HG02885 (cell line): ENCODE measurements at regions not wholly inside any gene's neighbourhood (a gene's known extent, or its start where the extent isn't known, plus 50 kb on each side); places are given as distances from the start of the nearest gene placed in this dataset.

Source experiments
- ATAC-seq: cut with Tn5 transposase; IDR thresholded peaks from one replicate; pipeline ENCODE4 v1.9.1; 2021; ENCODE audit warnings: mild to moderate bottlenecking; ENCODE audit not compliant: unreplicated experiment, poor library complexity

DNA sequence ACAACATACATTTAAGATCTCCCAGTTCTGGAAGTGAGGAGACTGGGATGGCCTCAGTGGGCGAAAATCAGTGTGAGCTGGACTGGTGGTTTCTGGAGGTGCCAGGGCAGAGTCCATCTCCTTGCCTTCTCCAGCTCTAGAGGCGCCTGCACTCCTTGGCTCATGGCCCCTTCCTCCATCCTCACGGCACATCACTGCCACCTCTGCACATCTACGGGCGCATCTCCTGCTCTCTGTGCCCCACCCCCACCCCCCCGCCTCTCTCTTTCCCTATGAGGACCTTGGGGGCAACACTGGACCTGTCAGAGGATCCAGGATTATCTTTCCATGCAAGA lies 62.8 kb upstream of the DIO3 start:
- ATAC-seq: no peak

- no peak for ATAC-seq
Observed at GRCh38 chr14:101499080-101499479, 62.2 kb upstream of the DIO3 start.

DNA sequence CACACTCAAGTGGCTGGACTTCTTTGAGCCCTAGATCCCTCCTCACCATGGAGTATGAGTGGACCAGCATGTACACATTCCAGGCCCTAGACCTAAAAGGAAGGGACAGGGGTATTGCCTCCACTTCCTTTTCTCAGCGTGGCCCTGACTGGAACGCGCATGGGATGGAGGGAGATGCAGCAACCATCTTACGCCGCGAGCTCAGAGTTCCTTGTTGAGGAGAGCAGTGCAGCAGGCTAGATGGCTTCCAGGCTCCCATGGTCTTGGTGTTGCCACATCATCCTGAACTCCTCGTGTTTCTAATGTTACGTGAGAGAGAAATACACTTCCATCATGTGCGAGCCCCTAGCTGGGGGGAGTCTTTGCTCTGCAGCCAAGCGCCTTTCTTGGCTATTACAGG lies 61.8 kb upstream of the DIO3 start:
- no peak for ATAC-seq

DNA sequence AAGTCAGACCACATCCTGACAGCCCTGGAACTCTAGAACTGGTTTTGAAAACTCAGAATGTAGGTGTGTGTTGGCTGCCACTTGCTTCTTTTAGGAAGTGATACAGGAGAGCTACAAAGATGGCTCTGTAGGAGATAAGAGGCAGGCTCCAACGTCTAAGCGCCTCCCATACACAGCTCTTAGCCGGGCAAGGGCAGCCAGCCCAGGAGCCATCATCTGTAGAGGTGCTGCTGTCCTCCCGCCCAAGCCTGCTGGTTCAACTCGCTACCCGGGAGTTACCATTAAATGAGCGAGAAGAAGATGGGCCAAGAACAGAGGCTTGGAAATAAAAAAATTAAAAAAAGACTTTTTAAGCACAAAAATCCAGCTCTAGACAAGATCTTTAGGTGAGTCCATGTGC lies 61.2 kb upstream of the DIO3 start:
- no peak for ATAC-seq

DNA sequence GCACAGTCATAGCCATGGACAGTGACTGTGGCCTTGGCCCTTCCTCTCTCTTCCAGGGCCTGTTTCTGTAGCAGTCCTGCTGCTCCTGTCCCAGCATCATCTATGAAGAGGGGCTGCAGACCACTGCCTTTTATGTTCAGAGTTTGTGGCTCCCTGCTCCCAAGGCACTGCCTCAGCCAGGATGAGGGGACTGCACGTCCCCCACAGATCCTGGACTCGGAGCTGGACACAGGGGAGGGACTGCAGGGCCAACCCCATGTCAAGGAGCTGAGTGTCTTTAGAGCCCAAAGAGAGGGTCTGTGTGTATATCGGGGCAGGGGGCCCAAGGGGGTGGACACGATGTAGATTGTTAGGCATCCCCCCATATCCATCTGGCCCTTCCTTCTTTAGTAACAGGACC lies 60.6 kb upstream of the DIO3 start:
- no peak for ATAC-seq

GRCh38 chr14:101501341-101501740 lies 60.0 kb upstream of the DIO3 start:
- ATAC-seq: no peak

DNA sequence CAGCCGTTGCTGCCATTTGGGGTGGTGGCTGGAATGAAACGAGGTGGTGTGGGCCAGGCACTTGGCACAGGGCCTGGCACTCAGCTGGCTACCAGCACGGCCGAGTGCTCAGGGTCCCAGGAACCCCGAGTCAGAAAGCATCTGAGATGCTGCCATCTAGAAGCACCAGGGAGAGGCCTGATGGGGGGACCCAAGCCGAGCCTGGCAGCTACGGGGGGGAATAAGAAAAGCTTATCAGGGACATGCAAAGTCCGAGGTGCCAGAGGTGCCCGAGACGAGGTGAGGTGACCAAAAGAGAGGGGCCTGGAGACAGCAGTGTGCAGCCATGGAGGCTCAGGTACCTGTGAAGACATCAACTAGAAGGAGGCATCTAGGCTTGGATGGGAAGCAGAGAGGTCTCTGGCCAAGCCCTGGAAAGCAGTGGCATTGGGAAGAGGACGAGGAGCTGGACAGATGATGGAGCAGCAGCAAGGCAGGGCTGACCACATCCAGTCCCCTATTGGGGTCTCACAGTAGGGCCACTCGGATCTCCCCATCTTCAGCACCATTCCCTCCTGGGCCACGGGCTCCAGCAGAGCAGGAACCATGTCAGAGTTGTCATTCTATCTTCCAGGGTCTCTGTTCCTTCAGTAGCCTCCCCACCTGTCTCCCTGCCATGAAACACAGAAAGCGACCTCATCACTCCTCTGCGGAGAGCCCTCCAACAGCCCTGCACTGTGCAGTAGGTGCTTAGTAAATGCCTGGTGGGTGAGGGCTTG lies 59.3 kb upstream of the DIO3 start:
- ATAC-seq: no peak

GRCh38 chr14:101502761-101503392 lies 58.4 kb upstream of the DIO3 start:
- no peak for ATAC-seq

DNA sequence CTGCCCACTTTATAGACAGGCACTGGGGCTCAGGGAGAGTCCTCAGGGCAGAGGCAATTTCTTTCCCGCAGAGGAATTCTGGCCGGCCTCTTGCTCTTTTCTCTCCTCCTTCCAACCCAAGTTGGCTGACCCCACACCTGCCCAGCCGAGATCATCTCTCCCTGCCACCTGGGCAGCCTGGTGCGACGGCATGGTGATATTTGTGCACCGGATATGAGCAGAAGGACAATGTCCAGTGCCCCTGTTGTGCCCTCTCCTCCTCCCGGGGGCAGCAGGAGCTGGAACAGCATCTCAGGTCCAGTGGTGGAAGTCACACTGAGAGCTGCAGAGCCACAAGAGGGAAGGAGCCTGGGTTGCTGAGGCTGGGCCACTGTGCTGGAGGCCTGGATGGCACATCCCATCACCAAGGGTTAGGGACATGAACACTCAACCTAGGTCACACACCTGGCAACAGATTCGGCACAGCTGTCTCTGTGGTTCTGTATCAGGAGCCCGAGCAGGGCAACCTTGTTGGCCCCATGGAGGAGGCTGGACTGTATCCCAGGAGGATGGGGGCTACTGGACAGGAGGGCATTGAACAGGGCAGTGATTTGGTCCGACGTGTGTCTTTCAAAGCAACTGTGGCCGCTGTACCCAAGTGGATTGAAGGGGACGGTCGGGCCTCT lies 57.7 kb upstream of the DIO3 start:
- ATAC-seq: no peak

DNA sequence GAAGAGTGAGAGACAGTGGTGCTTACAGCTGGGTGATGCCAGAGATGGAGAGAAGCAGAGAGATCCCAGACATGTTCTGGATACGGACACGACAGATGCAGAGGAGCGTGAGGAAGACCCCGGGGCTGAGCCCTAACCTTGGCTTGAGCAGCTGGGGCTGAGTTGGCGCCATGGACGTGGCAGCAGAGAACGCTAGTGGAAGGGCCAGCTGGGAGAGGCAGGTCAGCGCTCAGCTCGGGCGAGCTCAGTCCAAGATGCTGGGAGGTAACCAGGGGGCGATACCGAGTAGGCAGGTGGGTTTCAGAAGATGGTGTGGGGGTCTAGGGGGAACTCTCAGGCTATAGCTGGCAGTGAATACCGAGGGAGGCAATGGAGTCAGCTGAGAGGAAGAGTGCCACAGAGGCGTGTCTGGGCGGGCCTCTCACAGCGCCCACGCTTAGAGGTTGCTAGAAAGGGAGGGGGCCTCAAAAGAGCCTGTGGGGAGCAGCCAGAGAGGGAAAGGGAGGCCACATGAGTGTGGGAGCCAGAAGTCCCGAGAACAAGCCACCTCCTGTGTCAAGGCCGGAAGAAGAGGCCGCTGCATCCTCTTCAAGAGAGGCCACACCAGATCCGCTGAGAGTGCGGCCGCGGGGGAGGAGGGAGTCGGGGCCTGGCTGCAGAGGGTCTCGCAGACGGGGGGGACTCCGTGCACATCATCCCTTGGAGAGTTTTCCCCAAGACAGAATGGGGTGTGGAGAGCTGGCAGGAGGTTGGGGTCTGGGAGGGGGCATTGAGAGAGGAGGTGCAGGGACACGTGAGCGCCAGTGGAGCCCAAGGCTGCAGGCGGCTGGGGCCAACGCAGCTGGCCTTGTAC lies 57.0 kb upstream of the DIO3 start:
- ATAC-seq: no peak

GRCh38 chr14:101505236-101505970 lies 55.9 kb upstream of the DIO3 start:
- no peak for ATAC-seq

GRCh38 chr14:101506211-101506925 lies 54.9 kb upstream of the DIO3 start:
- ATAC-seq: no peak

- ATAC-seq: no peak
Observed at GRCh38 chr14:101506926-101507835, 54.1 kb upstream of the DIO3 start.

GRCh38 chr14:101507836-101508150 lies 53.5 kb upstream of the DIO3 start:
- ATAC-seq: no peak

GRCh38 chr14:101508196-101508947 lies 52.9 kb upstream of the DIO3 start:
- ATAC-seq: no peak

DNA sequence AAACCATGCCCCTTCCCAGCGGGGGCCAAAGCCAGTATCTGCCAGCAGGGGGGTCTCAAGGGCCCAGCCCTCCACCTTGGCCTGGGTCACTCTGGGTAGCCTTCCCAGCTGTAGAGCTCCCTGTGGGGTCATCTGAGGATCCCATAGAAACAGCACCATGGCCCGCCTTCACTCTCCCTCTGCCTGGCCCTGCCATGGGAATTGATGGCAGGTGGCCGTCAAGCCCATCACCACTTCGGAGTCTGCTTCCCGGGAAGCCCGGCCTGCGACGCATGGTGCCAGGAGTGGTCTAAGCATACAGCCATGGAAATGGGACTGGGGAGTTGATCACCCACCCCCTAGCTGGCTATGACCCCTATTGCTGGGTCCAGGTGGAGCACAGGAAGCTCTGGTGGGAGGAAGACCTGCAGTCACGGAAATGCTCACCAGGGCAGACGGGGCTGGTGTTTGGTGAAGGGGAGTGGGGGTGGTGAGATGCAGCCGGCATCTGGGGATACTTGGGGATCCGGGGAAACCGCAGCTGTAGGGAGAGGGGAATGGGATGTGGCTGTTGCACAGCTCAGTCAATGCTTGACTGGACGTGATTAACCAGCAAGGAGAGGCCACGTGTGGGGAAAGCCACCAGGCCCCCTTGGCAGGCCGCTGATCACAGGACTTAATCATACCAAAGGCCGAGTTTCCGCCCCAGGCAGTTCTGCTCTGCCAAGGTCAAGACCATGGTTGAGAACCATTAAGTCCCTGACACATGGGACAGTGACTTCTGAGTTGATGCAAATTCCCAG lies 52.2 kb upstream of the DIO3 start:
- no peak for ATAC-seq

DNA sequence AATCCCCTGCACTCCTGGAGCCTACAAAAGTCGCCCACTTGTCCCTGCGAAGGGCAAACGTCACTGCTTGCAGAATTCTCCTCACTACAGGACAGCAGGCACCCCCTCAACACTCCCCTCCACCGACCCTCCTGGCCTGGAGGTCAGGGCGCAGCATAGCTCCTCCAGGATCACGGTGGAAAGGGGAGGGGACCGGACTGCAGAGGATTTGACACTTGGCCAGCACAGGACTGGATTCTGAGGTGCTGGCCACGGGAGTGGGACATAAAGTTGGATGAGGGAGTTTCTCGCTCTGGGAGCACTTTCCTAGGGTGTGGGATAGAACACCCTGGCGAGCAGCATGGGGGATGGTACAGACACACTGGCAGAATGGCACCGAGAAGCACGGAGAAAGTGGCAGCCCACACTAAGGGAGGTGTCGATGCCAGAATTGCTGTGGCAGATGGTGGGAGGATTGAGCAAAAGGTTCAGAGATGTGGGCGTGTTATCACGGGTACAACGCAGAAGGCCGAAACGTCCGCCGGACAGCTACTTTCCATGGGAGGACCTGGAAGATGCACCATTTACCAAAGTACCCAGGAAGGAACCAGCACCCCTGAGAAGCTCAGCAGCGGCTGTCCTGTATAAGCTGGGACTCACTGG lies 51.4 kb upstream of the DIO3 start:
- ATAC-seq: no peak
